ENCODE measurements at regions not wholly inside any gene's neighbourhood (a gene's known extent, or its start where the extent isn't known, plus 50 kb on each side); places are given as distances from the start of the nearest gene placed in this dataset.

- Histone ChIP-seq H3K9ac (ENCODE audit: insufficient read depth, low read depth, low read length) (no peak overlapping the region), H3K36me3 (replicated peaks in 1 of 2; ENCODE audit: control insufficient read depth in 1 of 2, insufficient read depth in 2 of 2, low read length in 2 of 2) (no peaks in the 10 kb centered on the region), H3K4me1 (ENCODE audit: insufficient read depth, low read length) (peaks cover 6% of the 10 kb centered on the region), H3K9me3 (ENCODE audit: low read length) (no peaks in the 10 kb centered on the region), H3K27ac (ENCODE audit: extremely low read length, insufficient read depth, low read length) (no peak overlapping the region), H2AFZ (ENCODE audit: low read length) (no peak overlapping the region), H3K79me2 (ENCODE audit: insufficient read depth, low read length) (no peaks in the 10 kb centered on the region), H3K4me3 (replicated peaks in 1 of 3; ENCODE audit: insufficient read depth in 1 of 3, low read depth in 2 of 3, low read length in 3 of 3) (no peak overlapping the region), H3K4me2 (ENCODE audit: low read depth, low read length) (no peak overlapping the region), H3K27me3 (ENCODE audit: control insufficient read depth in 1 of 2, insufficient read depth in 2 of 2, low read length in 2 of 2) (peaks cover 0 to 3% of the 10 kb centered on the region in 2 experiments; a peak in 2 of 5 replicates), H4K20me1 (ENCODE audit: insufficient read depth, low read length) (no peaks in the 10 kb centered on the region)
- ChIA-PET CTCF (ENCODE audit: low intra/inter-chr PET ratio, low total read pairs) (no interaction called here), POLR2A (no interaction called here)
- no TSS peak for BruUV-seq (replicated peaks)
- FAIRE-seq (no peak), ATAC-seq (no peak), DNase-seq (ENCODE audit: low spot score) (no peak)
- intact Hi-C loops (cut with micrococcal nuclease; ENCODE audit: unreplicated experiment) (no loop called here), in situ Hi-C loops (cut with HindIII; ENCODE audit: extremely low pct_ligation_motif_present, low pct_unique_long_range_greater_than_20kb) (loop anchor here (10.0 kb wide), 1 partner anchor 47 kb away; no protein-coding TSS in a partner anchor)
- WGBS (ENCODE audit: low lambda C conversion rate) = 52% methylated on average over 3 of the region's 3 CpGs
- TF ChIP-seq CREB3 (CRISPR knock-in tag; IDR thresholded peaks at IDR 0.05) (no peak), MAFF (IDR thresholded peaks at IDR 0.05; ENCODE audit: low read depth, low read length) (peak; percentile 95), ERF (CRISPR knock-in tag; IDR thresholded peaks at IDR 0.05) (no peak), MAFK (conservative IDR thresholded peaks at IDR 0.05 in 1 of 2, IDR thresholded peaks at IDR 0.05 in 1 of 2; ENCODE audit: low read length in 2 of 2) (peak; percentile 92 to 93), MLXIP (CRISPR knock-in tag; IDR thresholded peaks at IDR 0.05; ENCODE audit: borderline replicate concordance) (no peak), MED1 (CRISPR knock-in tag; IDR thresholded peaks at IDR 0.05) (no peak), ZNF136 (CRISPR knock-in tag; IDR thresholded peaks at IDR 0.05; ENCODE audit: low read depth) (no peak), YEATS2 (CRISPR knock-in tag; IDR thresholded peaks at IDR 0.05; ENCODE audit: borderline replicate concordance) (no peak), NFE2L2 (IDR thresholded peaks at IDR 0.05; ENCODE audit: low read length) (peak; percentile 85), MAF1 (CRISPR knock-in tag; IDR thresholded peaks at IDR 0.05; ENCODE audit: borderline replicate concordance) (no peak), NCOA2 (CRISPR knock-in tag; IDR thresholded peaks at IDR 0.05) (no peak), CSRNP2 (CRISPR knock-in tag; conservative IDR thresholded peaks at IDR 0.05; ENCODE audit: low read depth) (no peak), DNMT3B (CRISPR knock-in tag; conservative IDR thresholded peaks at IDR 0.05) (no peak), ZNF7 (CRISPR knock-in tag; IDR thresholded peaks at IDR 0.05) (no peak), ZNF563 (CRISPR knock-in tag; IDR thresholded peaks at IDR 0.05) (no peak), SNAI1 (CRISPR knock-in tag; IDR thresholded peaks at IDR 0.05; ENCODE audit: borderline replicate concordance) (no peak)
These were observed 141.3 kb upstream of the SLC35G4 start for GRCh38 chr18:11468120-11468519.
